ENCODE measurements at regions not wholly inside any gene's neighbourhood (a gene's known extent, or its start where the extent isn't known, plus 50 kb on each side); places are given as distances from the start of the nearest gene placed in this dataset.

GRCh38 chr5:1955586-1955985 lies 72.9 kb upstream of the IRX4 start:
- TF ChIP-seq, protein P1, sequence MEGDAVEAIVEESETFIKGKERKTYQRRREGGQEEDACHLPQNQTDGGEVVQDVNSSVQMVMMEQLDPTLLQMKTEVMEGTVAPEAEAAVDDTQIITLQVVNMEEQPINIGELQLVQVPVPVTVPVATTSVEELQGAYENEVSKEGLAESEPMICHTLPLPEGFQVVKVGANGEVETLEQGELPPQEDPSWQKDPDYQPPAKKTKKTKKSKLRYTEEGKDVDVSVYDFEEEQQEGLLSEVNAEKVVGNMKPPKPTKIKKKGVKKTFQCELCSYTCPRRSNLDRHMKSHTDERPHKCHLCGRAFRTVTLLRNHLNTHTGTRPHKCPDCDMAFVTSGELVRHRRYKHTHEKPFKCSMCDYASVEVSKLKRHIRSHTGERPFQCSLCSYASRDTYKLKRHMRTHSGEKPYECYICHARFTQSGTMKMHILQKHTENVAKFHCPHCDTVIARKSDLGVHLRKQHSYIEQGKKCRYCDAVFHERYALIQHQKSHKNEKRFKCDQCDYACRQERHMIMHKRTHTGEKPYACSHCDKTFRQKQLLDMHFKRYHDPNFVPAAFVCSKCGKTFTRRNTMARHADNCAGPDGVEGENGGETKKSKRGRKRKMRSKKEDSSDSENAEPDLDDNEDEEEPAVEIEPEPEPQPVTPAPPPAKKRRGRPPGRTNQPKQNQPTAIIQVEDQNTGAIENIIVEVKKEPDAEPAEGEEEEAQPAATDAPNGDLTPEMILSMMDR (IDR thresholded peaks at IDR 0.05 in 4 of 5, conservative IDR thresholded peaks at IDR 0.05 in 1 of 5) = no peak
- TF ChIP-seq POLR2A (IDR thresholded peaks at IDR 0.05) = no peak
